GM23338 (cell line): ENCODE measurements at regions not wholly inside any gene's neighbourhood (a gene's known extent, or its start where the extent isn't known, plus 50 kb on each side); places are given as distances from the start of the nearest gene placed in this dataset.

ENCODE experiments used
- ATAC-seq: fragments of 200-7000 bp; cut with Tn5 transposase; 3 replicates; pipeline ENCODE4 v1.9.1; 2020
- DNase-seq: peaks from one replicate; pipeline ENCODE4 v3.0.0-alpha.2; 2015; ENCODE audit warnings: low spot score
- H2AFZ ChIP-seq: fragments of 200-600 bp; sonication (generic); 2 replicates; pipeline ENCODE4 v1.8.0; 2016; ENCODE audit warnings: antibody characterized with exemption, mild to moderate bottlenecking, moderate library complexity
- H3F3A ChIP-seq: fragments of 200-600 bp; sonication (generic); replicated peaks from 2 replicates; pipeline ENCODE4 v1.8.0; 2017; ENCODE audit warnings: antibody characterized with exemption, mixed run types, low read depth
- H3K27ac ChIP-seq: fragments of 200-600 bp; sonication (generic); 2 replicates; pipeline ENCODE4 v1.6.1; 2016; ENCODE audit warnings: low read depth
- H3K27me3 ChIP-seq: fragments of 200-600 bp; sonication (generic); 2 replicates; pipeline ENCODE4 v1.8.0; 2016; ENCODE audit warnings: mild to moderate bottlenecking, mixed run types, moderate library complexity; ENCODE audit not compliant: insufficient read depth
- H3K36me3 ChIP-seq: fragments of 200-600 bp; sonication (generic); 2 replicates; pipeline ENCODE4 v1.8.0; 2016; ENCODE audit warnings: mild to moderate bottlenecking; ENCODE audit not compliant: insufficient read depth
- H3K4me1 ChIP-seq: fragments of 200-600 bp; sonication (generic); 2 replicates; pipeline ENCODE4 v1.8.0; 2016; ENCODE audit warnings: mild to moderate bottlenecking, moderate library complexity; ENCODE audit not compliant: insufficient read depth
- H3K4me2 ChIP-seq: fragments of 200-600 bp; sonication (generic); 2 replicates; pipeline ENCODE4 v1.7.1; 2017; ENCODE audit warnings: mixed run types
- H3K4me3 ChIP-seq: fragments of 200-600 bp; sonication (generic); 2 replicates; pipeline ENCODE4 v1.6.1; 2016; ENCODE audit warnings: mixed run types
- H3K79me2 ChIP-seq: fragments of 200-600 bp; sonication (generic); replicated peaks from 2 replicates; pipeline ENCODE4 v1.8.0; 2017; ENCODE audit warnings: mild to moderate bottlenecking; ENCODE audit not compliant: insufficient read depth
- H3K9me2 ChIP-seq: fragments of 200-600 bp; sonication (generic); 2 replicates; pipeline ENCODE4 v1.8.0; 2017; ENCODE audit not compliant: insufficient read depth
- H4K20me1 ChIP-seq: fragments of 200-600 bp; sonication (generic); replicated peaks from 2 replicates; pipeline ENCODE4 v1.8.0; 2017; ENCODE audit warnings: mild to moderate bottlenecking; ENCODE audit not compliant: insufficient read depth
- H3K27ac Mint-ChIP-seq: 2 replicates; pipeline ENCODE4 v1.8.0; 2020; ENCODE audit warnings: inconsistent platforms, mild to moderate bottlenecking, moderate library complexity, mixed read lengths
- H3K27me3 Mint-ChIP-seq: 3 replicates; pipeline ENCODE4 v1.8.0; 2022; ENCODE audit warnings: low read depth, mild to moderate bottlenecking, moderate library complexity, mixed read lengths, inconsistent platforms; ENCODE audit not compliant: insufficient read depth, poor library complexity
- H3K36me3 Mint-ChIP-seq: 3 replicates; pipeline ENCODE4 v1.8.0; 2021; ENCODE audit warnings: low read depth, mild to moderate bottlenecking, inconsistent platforms, moderate library complexity, mixed read lengths
- H3K4me1 Mint-ChIP-seq: 3 replicates; pipeline ENCODE4 v1.8.0; 2020; ENCODE audit warnings: mild to moderate bottlenecking, inconsistent platforms, mixed read lengths
- H3K4me3 Mint-ChIP-seq: 3 replicates; pipeline ENCODE4 v1.8.0; 2021; ENCODE audit warnings: moderate library complexity, mild to moderate bottlenecking, inconsistent platforms, mixed read lengths
- H3K9me3 Mint-ChIP-seq: 3 replicates; pipeline ENCODE4 v1.8.0; 2020; ENCODE audit warnings: moderate library complexity, mild to moderate bottlenecking, inconsistent platforms, mixed read lengths
- CREB1 ChIP-seq: fragments of 250-450 bp; sonication (Bioruptor Pico); IDR thresholded peaks from 2 replicates; pipeline ENCODE4 v1.5.0; 2020; ENCODE audit warnings: low read depth, mild to moderate bottlenecking, moderate library complexity
- EZH2 ChIP-seq: fragments of 200-600 bp; sonication (generic); IDR thresholded peaks from one replicate; pipeline ENCODE4 v1.8.0; 2017; ENCODE audit warnings: antibody characterized with exemption, mild to moderate bottlenecking, low read depth; ENCODE audit not compliant: unreplicated experiment
- EZH2phosphoT487 ChIP-seq: fragments of 200-600 bp; sonication (generic); IDR thresholded peaks from one replicate; pipeline ENCODE4 v1.8.1; 2018; ENCODE audit warnings: antibody characterized with exemption; ENCODE audit not compliant: unreplicated experiment
- JUNB ChIP-seq: IDR thresholded peaks from one replicate; pipeline ENCODE4 v1.6.1; 2016; ENCODE audit warnings: antibody characterized with exemption; ENCODE audit not compliant: unreplicated experiment
- NANOG ChIP-seq: IDR thresholded peaks from 2 replicates; pipeline ENCODE4 v1.6.1; 2016; ENCODE audit warnings: antibody characterized with exemption, borderline replicate concordance
- POLR2AphosphoS5 ChIP-seq: IDR thresholded peaks from 2 replicates; pipeline ENCODE4 v1.6.1; 2016; ENCODE audit warnings: antibody characterized with exemption, low read depth
- STAT1 ChIP-seq: IDR thresholded peaks from one replicate; pipeline ENCODE4 v1.6.1; 2016; ENCODE audit warnings: antibody characterized with exemption; ENCODE audit not compliant: unreplicated experiment
- ZNF114 ChIP-seq: fragments of 250-450 bp; sonication (Bioruptor Pico); IDR thresholded peaks from 2 replicates; pipeline ENCODE4 v1.5.0; 2020; ENCODE audit warnings: mild to moderate bottlenecking, moderate library complexity
- ZNF331 ChIP-seq: fragments of 250-450 bp; sonication (Bioruptor Pico); IDR thresholded peaks from 2 replicates; pipeline ENCODE4 v1.5.0; 2020; ENCODE audit warnings: low read depth, mild to moderate bottlenecking, moderate library complexity
- TF ChIP-seq, protein P1 (sequence below): fragments of 250-450 bp; sonication (Bioruptor Pico); IDR thresholded peaks from 2 replicates; pipeline ENCODE4 v1.5.0; 2020; ENCODE audit warnings: mild to moderate bottlenecking, moderate library complexity
- TF ChIP-seq, protein P2 (sequence below), 2 experiments: fragments of 200-600 bp in 1 of 2; sonication (generic) in 1 of 2; conservative IDR thresholded peaks; 2 replicates each; pipeline versions ENCODE4 v1.5.1 to v1.6.1; 2016 to 2017; ENCODE audit warnings: antibody characterized with exemption in 2 of 2, low read depth in 2 of 2, mild to moderate bottlenecking in 2 of 2, moderate library complexity in 1 of 2
- TF ChIP-seq, protein P3 (sequence below): IDR thresholded peaks from one replicate; pipeline ENCODE4 v1.6.1; 2018; ENCODE audit warnings: antibody characterized with exemption; ENCODE audit not compliant: unreplicated experiment
- TF ChIP-seq, protein P4 (sequence below): IDR thresholded peaks from 2 replicates; pipeline ENCODE4 v1.6.1; 2016; ENCODE audit warnings: antibody characterized with exemption

DNA sequence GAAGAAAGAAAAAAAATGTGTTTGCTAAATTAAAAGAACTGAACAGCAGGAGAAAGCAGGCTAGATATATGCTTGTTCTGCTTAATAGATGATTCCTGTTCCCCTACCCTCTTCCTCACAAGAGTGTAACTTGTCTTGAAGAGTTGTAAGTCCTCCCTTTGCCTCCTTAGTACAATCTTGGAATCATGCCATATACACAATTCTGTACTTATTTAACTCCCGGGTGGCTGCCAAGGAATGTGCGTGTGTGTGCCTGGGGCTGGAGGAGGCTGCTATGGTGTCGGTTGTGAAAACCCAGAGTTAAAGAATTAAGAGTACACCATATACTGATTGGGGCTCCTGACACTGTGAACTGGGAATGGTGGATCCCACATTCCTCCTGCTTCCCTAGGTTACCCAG is 194.2 kb downstream of the SIPA1L2 start (continued):
- TF ChIP-seq, protein P1, sequence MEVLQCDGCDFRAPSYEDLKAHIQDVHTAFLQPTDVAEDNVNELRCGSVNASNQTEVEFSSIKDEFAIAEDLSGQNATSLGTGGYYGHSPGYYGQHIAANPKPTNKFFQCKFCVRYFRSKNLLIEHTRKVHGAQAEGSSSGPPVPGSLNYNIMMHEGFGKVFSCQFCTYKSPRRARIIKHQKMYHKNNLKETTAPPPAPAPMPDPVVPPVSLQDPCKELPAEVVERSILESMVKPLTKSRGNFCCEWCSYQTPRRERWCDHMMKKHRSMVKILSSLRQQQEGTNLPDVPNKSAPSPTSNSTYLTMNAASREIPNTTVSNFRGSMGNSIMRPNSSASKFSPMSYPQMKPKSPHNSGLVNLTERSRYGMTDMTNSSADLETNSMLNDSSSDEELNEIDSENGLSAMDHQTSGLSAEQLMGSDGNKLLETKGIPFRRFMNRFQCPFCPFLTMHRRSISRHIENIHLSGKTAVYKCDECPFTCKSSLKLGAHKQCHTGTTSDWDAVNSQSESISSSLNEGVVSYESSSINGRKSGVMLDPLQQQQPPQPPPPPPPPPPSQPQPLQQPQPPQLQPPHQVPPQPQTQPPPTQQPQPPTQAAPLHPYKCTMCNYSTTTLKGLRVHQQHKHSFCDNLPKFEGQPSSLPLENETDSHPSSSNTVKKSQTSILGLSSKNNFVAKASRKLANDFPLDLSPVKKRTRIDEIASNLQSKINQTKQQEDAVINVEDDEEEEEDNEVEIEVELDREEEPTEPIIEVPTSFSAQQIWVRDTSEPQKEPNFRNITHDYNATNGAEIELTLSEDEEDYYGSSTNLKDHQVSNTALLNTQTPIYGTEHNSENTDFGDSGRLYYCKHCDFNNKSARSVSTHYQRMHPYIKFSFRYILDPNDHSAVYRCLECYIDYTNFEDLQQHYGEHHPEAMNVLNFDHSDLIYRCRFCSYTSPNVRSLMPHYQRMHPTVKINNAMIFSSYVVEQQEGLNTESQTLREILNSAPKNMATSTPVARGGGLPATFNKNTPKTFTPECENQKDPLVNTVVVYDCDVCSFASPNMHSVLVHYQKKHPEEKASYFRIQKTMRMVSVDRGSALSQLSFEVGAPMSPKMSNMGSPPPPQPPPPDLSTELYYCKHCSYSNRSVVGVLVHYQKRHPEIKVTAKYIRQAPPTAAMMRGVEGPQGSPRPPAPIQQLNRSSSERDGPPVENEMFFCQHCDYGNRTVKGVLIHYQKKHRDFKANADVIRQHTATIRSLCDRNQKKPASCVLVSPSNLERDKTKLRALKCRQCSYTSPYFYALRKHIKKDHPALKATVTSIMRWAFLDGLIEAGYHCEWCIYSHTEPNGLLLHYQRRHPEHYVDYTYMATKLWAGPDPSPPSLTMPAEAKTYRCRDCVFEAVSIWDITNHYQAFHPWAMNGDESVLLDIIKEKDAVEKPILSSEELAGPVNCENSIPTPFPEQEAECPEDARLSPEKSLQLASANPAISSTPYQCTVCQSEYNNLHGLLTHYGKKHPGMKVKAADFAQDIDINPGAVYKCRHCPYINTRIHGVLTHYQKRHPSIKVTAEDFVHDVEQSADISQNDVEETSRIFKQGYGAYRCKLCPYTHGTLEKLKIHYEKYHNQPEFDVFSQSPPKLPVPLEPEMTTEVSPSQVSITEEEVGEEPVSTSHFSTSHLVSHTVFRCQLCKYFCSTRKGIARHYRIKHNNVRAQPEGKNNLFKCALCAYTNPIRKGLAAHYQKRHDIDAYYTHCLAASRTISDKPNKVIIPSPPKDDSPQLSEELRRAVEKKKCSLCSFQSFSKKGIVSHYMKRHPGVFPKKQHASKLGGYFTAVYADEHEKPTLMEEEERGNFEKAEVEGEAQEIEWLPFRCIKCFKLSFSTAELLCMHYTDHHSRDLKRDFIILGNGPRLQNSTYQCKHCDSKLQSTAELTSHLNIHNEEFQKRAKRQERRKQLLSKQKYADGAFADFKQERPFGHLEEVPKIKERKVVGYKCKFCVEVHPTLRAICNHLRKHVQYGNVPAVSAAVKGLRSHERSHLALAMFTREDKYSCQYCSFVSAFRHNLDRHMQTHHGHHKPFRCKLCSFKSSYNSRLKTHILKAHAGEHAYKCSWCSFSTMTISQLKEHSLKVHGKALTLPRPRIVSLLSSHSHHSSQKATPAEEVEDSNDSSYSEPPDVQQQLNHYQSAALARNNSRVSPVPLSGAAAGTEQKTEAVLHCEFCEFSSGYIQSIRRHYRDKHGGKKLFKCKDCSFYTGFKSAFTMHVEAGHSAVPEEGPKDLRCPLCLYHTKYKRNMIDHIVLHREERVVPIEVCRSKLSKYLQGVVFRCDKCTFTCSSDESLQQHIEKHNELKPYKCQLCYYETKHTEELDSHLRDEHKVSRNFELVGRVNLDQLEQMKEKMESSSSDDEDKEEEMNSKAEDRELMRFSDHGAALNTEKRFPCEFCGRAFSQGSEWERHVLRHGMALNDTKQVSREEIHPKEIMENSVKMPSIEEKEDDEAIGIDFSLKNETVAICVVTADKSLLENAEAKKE = no peak
- TF ChIP-seq EZH2phosphoT487 (no peak), EZH2 (no peak), POLR2AphosphoS5 (no peak), NANOG (no peak), JUNB (no peak)

DNA sequence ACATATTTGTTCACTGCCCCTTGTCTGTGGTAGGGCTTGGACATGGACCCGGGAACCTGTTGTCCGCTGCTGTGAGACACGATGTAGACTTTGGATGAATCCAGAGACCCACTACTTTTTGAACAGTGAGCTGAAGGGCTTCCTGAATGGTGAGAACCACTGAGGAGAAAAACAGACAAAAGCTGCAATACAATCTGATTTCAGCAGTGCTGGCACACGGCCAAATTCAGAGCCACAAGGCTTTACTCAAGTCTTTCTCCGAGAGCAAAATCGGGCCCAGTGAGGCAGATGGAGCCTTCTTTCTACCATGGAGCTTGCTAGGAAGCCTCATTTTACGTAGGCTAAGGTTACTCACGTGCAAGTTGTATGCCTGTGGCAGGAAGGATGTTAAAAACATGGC is 197.6 kb downstream of the SIPA1L2 start:
- no peaks in the 10 kb centered on the region for H4K20me1 ChIP-seq
- TF ChIP-seq, protein P2, sequence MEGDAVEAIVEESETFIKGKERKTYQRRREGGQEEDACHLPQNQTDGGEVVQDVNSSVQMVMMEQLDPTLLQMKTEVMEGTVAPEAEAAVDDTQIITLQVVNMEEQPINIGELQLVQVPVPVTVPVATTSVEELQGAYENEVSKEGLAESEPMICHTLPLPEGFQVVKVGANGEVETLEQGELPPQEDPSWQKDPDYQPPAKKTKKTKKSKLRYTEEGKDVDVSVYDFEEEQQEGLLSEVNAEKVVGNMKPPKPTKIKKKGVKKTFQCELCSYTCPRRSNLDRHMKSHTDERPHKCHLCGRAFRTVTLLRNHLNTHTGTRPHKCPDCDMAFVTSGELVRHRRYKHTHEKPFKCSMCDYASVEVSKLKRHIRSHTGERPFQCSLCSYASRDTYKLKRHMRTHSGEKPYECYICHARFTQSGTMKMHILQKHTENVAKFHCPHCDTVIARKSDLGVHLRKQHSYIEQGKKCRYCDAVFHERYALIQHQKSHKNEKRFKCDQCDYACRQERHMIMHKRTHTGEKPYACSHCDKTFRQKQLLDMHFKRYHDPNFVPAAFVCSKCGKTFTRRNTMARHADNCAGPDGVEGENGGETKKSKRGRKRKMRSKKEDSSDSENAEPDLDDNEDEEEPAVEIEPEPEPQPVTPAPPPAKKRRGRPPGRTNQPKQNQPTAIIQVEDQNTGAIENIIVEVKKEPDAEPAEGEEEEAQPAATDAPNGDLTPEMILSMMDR (conservative IDR thresholded peaks at IDR 0.05; ENCODE audit: low read depth in 2 of 2) = no peak
- TF ChIP-seq ZNF114 (CRISPR knock-in tag) = no peak
- no peak for TF ChIP-seq ZNF331 (CRISPR knock-in tag)
- TF ChIP-seq, protein P3, sequence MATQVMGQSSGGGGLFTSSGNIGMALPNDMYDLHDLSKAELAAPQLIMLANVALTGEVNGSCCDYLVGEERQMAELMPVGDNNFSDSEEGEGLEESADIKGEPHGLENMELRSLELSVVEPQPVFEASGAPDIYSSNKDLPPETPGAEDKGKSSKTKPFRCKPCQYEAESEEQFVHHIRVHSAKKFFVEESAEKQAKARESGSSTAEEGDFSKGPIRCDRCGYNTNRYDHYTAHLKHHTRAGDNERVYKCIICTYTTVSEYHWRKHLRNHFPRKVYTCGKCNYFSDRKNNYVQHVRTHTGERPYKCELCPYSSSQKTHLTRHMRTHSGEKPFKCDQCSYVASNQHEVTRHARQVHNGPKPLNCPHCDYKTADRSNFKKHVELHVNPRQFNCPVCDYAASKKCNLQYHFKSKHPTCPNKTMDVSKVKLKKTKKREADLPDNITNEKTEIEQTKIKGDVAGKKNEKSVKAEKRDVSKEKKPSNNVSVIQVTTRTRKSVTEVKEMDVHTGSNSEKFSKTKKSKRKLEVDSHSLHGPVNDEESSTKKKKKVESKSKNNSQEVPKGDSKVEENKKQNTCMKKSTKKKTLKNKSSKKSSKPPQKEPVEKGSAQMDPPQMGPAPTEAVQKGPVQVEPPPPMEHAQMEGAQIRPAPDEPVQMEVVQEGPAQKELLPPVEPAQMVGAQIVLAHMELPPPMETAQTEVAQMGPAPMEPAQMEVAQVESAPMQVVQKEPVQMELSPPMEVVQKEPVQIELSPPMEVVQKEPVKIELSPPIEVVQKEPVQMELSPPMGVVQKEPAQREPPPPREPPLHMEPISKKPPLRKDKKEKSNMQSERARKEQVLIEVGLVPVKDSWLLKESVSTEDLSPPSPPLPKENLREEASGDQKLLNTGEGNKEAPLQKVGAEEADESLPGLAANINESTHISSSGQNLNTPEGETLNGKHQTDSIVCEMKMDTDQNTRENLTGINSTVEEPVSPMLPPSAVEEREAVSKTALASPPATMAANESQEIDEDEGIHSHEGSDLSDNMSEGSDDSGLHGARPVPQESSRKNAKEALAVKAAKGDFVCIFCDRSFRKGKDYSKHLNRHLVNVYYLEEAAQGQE = no peak
- TF ChIP-seq EZH2phosphoT487 = no peak
- no peak for TF ChIP-seq JUNB
- TF ChIP-seq EZH2 = no peak
- TF ChIP-seq STAT1 = no peak
- no peak for TF ChIP-seq NANOG
- TF ChIP-seq CREB1 (CRISPR knock-in tag) = no peak
- TF ChIP-seq, protein P4, sequence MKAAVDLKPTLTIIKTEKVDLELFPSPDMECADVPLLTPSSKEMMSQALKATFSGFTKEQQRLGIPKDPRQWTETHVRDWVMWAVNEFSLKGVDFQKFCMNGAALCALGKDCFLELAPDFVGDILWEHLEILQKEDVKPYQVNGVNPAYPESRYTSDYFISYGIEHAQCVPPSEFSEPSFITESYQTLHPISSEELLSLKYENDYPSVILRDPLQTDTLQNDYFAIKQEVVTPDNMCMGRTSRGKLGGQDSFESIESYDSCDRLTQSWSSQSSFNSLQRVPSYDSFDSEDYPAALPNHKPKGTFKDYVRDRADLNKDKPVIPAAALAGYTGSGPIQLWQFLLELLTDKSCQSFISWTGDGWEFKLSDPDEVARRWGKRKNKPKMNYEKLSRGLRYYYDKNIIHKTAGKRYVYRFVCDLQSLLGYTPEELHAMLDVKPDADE = no peak
- Mint-ChIP-seq H3K4me3 (no peak overlapping the region), H3K9me3 (no peaks in the 10 kb centered on the region), H3K36me3 (peaks cover 10% of the 10 kb centered on the region; the same call in 1 of the 3 replicates), H3K27ac (no peak overlapping the region), H3K4me1 (peaks cover 9% of the 10 kb centered on the region; the same call in 2 of the 3 replicates), H3K27me3 (peaks cover 4% of the 10 kb centered on the region)
- ATAC-seq = no peak
- H3K27me3 ChIP-seq = no peaks in the 10 kb centered on the region
- H3K4me2 ChIP-seq = no peak overlapping the region
- H3F3A ChIP-seq = no peaks in the 10 kb centered on the region
- no peaks in the 10 kb centered on the region; the same call in 1 of the 2 replicates for H3K9me2 ChIP-seq
- no peak for DNase-seq
- no peak overlapping the region for H3K4me3 ChIP-seq
- H3K36me3 ChIP-seq = no peaks in the 10 kb centered on the region
- H3K4me1 ChIP-seq = 0 out of 2 replicates have a peak, but pooled peaks cover 5% of the 10 kb centered on the region
- no peak overlapping the region for H2AFZ ChIP-seq
- H3K27ac ChIP-seq = no peak overlapping the region
- no peaks in the 10 kb centered on the region for H3K79me2 ChIP-seq
